ENCODE measurements at regions not wholly inside any gene's neighbourhood (a gene's known extent, or its start where the extent isn't known, plus 50 kb on each side); places are given as distances from the start of the nearest gene placed in this dataset.
"Not testable (repeated sequence)": the region's sequence is repeated elsewhere in the genome, so short reads cannot be mapped to it uniquely, and the experiment has no call there.

- H3K4me1 Mint-ChIP-seq; DNase-seq; intact Hi-C loops (cut with DNase I, micrococcal nuclease); H3K27ac Mint-ChIP-seq; POLR2A ChIA-PET; H3K9me3 Mint-ChIP-seq (ENCODE audit: low read depth); H3K36me3 Mint-ChIP-seq (ENCODE audit: low read depth); ATAC-seq; H3K4me3 Mint-ChIP-seq; H3K27me3 Mint-ChIP-seq: not testable (repeated sequence)
- CTCF ChIA-PET, result interaction anchor here (0.7 to 1.4 kb wide), 3 partner anchors 29 to 540 kb away, joined by 3 to 5 read pairs (median 3); no protein-coding TSS in a partner anchor
Observed at GRCh38 chr10:29363930-29364329, 75.1 kb downstream of the LYZL1 start.

GRCh38 chr10:29366206-29366605 lies 77.3 kb downstream of the LYZL1 start:
- intact Hi-C loops (cut with DNase I, micrococcal nuclease); H3K9me3 Mint-ChIP-seq (ENCODE audit: low read depth); H3K27me3 Mint-ChIP-seq; H3K36me3 Mint-ChIP-seq (ENCODE audit: low read depth); POLR2A ChIA-PET; ATAC-seq; H3K27ac Mint-ChIP-seq; H3K4me1 Mint-ChIP-seq; DNase-seq; H3K4me3 Mint-ChIP-seq; CTCF ChIA-PET: not testable (repeated sequence)

- ChIA-PET POLR2A (no interaction called here), CTCF (interaction anchor here (0.6 kb wide), 1 partner anchor 306 kb away, joined by 3 read pairs; no protein-coding TSS in a partner anchor)
- no peaks in the 10 kb centered on the region for H3K9me3 Mint-ChIP-seq (ENCODE audit: low read depth)
- intact Hi-C loops (cut with DNase I, micrococcal nuclease), result no loop called here
- H3K27ac Mint-ChIP-seq, result no peak overlapping the region
- no peaks in the 10 kb centered on the region for H3K4me1 Mint-ChIP-seq
- peaks cover 9% of the 10 kb centered on the region for H3K27me3 Mint-ChIP-seq
- no peak for ATAC-seq
- H3K36me3 Mint-ChIP-seq (ENCODE audit: low read depth), result no peaks in the 10 kb centered on the region
- H3K4me3 Mint-ChIP-seq, result no peak overlapping the region
- no peak for DNase-seq
Observed at GRCh38 chr10:29369419-29369818, 80.5 kb downstream of the LYZL1 start.

- no peak for ATAC-seq
- Mint-ChIP-seq H3K4me1 (no peaks in the 10 kb centered on the region), H3K4me3 (no peak overlapping the region), H3K27me3 (peaks cover 9% of the 10 kb centered on the region), H3K9me3 (ENCODE audit: low read depth) (no peaks in the 10 kb centered on the region), H3K27ac (no peak overlapping the region), H3K36me3 (ENCODE audit: low read depth) (no peaks in the 10 kb centered on the region)
- intact Hi-C loops (cut with DNase I, micrococcal nuclease), result no loop called here
- ChIA-PET POLR2A (no interaction called here), CTCF (interaction anchor here (0.6 to 0.9 kb wide), 2 partner anchors 21 to 22 kb away, joined by 3 to 4 read pairs; no protein-coding TSS in a partner anchor)
- no peak for DNase-seq
Observed at GRCh38 chr10:29370097-29371092, 81.5 kb downstream of the LYZL1 start.

- ChIA-PET CTCF (no interaction called here), POLR2A (no interaction called here)
- Mint-ChIP-seq H3K27ac (no peak overlapping the region), H3K4me1 (no peaks in the 10 kb centered on the region), H3K27me3 (peaks cover 9% of the 10 kb centered on the region), H3K36me3 (ENCODE audit: low read depth) (no peaks in the 10 kb centered on the region), H3K9me3 (ENCODE audit: low read depth) (no peaks in the 10 kb centered on the region), H3K4me3 (no peak overlapping the region)
- DNase-seq (no peak), ATAC-seq (no peak)
- intact Hi-C loops (cut with DNase I, micrococcal nuclease), result no loop called here
Observed at GRCh38 chr10:29372920-29373319, 84.0 kb downstream of the LYZL1 start.

GRCh38 chr10:29374162-29374561 lies 85.3 kb downstream of the LYZL1 start:
- no peaks in the 10 kb centered on the region for H3K4me1 Mint-ChIP-seq
- H3K36me3 Mint-ChIP-seq (ENCODE audit: low read depth), result no peaks in the 10 kb centered on the region
- no peak for DNase-seq
- peaks cover 7% of the 10 kb centered on the region for H3K27me3 Mint-ChIP-seq
- POLR2A ChIA-PET, result no interaction called here
- intact Hi-C loops (cut with DNase I, micrococcal nuclease), result no loop called here
- H3K4me3 Mint-ChIP-seq, result no peak overlapping the region
- no peaks in the 10 kb centered on the region for H3K9me3 Mint-ChIP-seq (ENCODE audit: low read depth)
- no peak overlapping the region for H3K27ac Mint-ChIP-seq
- CTCF ChIA-PET, result interaction anchor here (0.6 kb wide), 2 partner anchors 12 to 70 kb away, joined by 3 read pairs; no protein-coding TSS in a partner anchor
- no peak for ATAC-seq

GRCh38 chr10:29375888-29376287 lies 87.0 kb downstream of the LYZL1 start:
- POLR2A ChIA-PET, result no interaction called here
- Mint-ChIP-seq H3K27me3 (peaks cover 9% of the 10 kb centered on the region), H3K4me1 (peaks cover 8% of the 10 kb centered on the region), H3K4me3 (no peak overlapping the region), H3K36me3 (ENCODE audit: low read depth) (no peaks in the 10 kb centered on the region), H3K9me3 (ENCODE audit: low read depth) (no peaks in the 10 kb centered on the region), H3K27ac (no peak overlapping the region)
- no peak for ATAC-seq
- CTCF ChIA-PET, result interaction anchor here (0.6 to 3.1 kb wide), 3 partner anchors 17 to 139 kb away, joined by 3 to 12 read pairs (median 3); no protein-coding TSS in a partner anchor
- no peak for DNase-seq
- intact Hi-C loops (cut with DNase I, micrococcal nuclease), result loop anchor here in 1 of 2 experiments (2.0 kb wide), 2 partner anchors 73 to 121 kb away; no protein-coding TSS in a partner anchor

GRCh38 chr10:29377333-29377961 lies 88.6 kb downstream of the LYZL1 start:
- peaks cover 5% of the 10 kb centered on the region for H3K27me3 Mint-ChIP-seq
- no peak overlapping the region for H3K27ac Mint-ChIP-seq
- H3K4me3 Mint-ChIP-seq, result no peak overlapping the region
- no peaks in the 10 kb centered on the region for H3K36me3 Mint-ChIP-seq (ENCODE audit: low read depth)
- DNase-seq (no peak), ATAC-seq (peak; percentile 12)
- peaks cover 8% of the 10 kb centered on the region for H3K4me1 Mint-ChIP-seq
- CTCF ChIA-PET, result interaction anchor here (1.3 to 3.1 kb wide), 6 partner anchors 9 to 71 kb away, joined by 3 to 12 read pairs (median 8); no protein-coding TSS in a partner anchor
- no peaks in the 10 kb centered on the region for H3K9me3 Mint-ChIP-seq (ENCODE audit: low read depth)
- POLR2A ChIA-PET, result no interaction called here
- intact Hi-C loops (cut with DNase I, micrococcal nuclease), result loop anchor here (1.0 to 2.0 kb wide), 4 partner anchors 71 to 136 kb away; no protein-coding TSS in a partner anchor

- H3K27ac Mint-ChIP-seq, result no peak overlapping the region
- H3K36me3 Mint-ChIP-seq (ENCODE audit: low read depth), result no peaks in the 10 kb centered on the region
- H3K27me3 Mint-ChIP-seq, result peaks cover 5% of the 10 kb centered on the region
- DNase-seq, result no peak
- intact Hi-C loops (cut with DNase I, micrococcal nuclease), result no loop called here
- POLR2A ChIA-PET, result no interaction called here
- H3K4me1 Mint-ChIP-seq, result peaks cover 8% of the 10 kb centered on the region
- no peaks in the 10 kb centered on the region for H3K9me3 Mint-ChIP-seq (ENCODE audit: low read depth)
- CTCF ChIA-PET, result interaction anchor here (1.3 to 3.1 kb wide), 6 partner anchors 8 to 71 kb away, joined by 3 to 12 read pairs (median 8); no protein-coding TSS in a partner anchor
- H3K4me3 Mint-ChIP-seq, result no peak overlapping the region
- no peak for ATAC-seq
Observed at GRCh38 chr10:29378106-29378505, 89.2 kb downstream of the LYZL1 start.

GRCh38 chr10:29379208-29379607 lies 90.3 kb downstream of the LYZL1 start:
- ChIA-PET POLR2A (no interaction called here), CTCF (interaction anchor here (0.6 to 3.1 kb wide), 3 partner anchors 11 to 70 kb away, joined by 3 to 10 read pairs (median 8); no protein-coding TSS in a partner anchor)
- Mint-ChIP-seq H3K27ac (no peak overlapping the region), H3K36me3 (ENCODE audit: low read depth) (no peaks in the 10 kb centered on the region), H3K4me3 (no peak overlapping the region), H3K27me3 (peaks cover 7% of the 10 kb centered on the region), H3K4me1 (peaks cover 8% of the 10 kb centered on the region), H3K9me3 (ENCODE audit: low read depth) (no peaks in the 10 kb centered on the region)
- intact Hi-C loops (cut with DNase I, micrococcal nuclease), result no loop called here
- no peak for DNase-seq
- no peak for ATAC-seq

- peak; percentile 23 for DNase-seq
- H3K4me3 Mint-ChIP-seq; H3K36me3 Mint-ChIP-seq (ENCODE audit: low read depth); H3K27me3 Mint-ChIP-seq; POLR2A ChIA-PET; intact Hi-C loops (cut with DNase I, micrococcal nuclease); H3K4me1 Mint-ChIP-seq; H3K9me3 Mint-ChIP-seq (ENCODE audit: low read depth); H3K27ac Mint-ChIP-seq; ATAC-seq: not testable (repeated sequence)
- CTCF ChIA-PET, result interaction anchor here (2.4 to 3.1 kb wide), 2 partner anchors 10 to 69 kb away, joined by 8 to 10 read pairs; no protein-coding TSS in a partner anchor
Observed at GRCh38 chr10:29379777-29380598, 91.1 kb downstream of the LYZL1 start.
